SH-SY5Y (cell line): ENCODE measurements at regions not wholly inside any gene's neighbourhood (a gene's known extent, or its start where the extent isn't known, plus 50 kb on each side); places are given as distances from the start of the nearest gene placed in this dataset.

Experiments
- GATA2 ChIP-seq: IDR thresholded peaks from 2 replicates; pipeline ENCODE4 v1.6.1; 2011; ENCODE audit warnings: mild to moderate bottlenecking, low read depth, low read length
- GATA3 ChIP-seq: IDR thresholded peaks from 2 replicates; pipeline ENCODE4 v1.6.1; 2011; ENCODE audit warnings: low read depth, mild to moderate bottlenecking, low read length, moderate library complexity

DNA sequence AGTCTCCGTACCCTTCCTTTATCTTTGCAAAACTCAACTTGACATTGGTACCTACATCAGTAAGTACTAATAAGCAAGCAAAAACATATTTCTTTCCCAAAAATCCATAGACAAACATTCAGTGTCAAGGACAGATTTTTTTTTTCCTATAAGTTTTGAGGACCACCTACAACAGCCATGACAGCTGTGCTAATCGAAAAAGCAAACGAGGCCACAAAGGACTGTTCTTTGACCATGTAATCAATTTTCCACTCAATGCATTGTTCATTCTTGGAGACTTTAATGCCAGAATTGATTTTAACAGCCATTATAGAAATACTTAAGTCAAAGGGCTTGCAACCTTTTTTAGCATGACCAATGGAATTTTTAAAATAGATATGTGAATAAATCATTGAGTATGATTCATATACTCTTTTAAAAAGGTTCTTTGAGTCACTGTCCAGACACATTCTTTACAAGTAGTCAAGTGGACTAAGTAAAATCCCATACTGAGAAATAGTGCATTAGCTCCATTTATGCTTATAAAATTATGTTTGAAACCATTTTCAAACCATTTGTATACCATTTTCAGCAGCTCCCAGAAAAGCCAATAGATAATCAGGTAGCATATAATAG lies 323.9 kb downstream of the MZT1 start:
- TF ChIP-seq GATA2 (no peak), GATA3 (no peak)
